ENCODE measurements at regions not wholly inside any gene's neighbourhood (a gene's known extent, or its start where the extent isn't known, plus 50 kb on each side); places are given as distances from the start of the nearest gene placed in this dataset.

DNA sequence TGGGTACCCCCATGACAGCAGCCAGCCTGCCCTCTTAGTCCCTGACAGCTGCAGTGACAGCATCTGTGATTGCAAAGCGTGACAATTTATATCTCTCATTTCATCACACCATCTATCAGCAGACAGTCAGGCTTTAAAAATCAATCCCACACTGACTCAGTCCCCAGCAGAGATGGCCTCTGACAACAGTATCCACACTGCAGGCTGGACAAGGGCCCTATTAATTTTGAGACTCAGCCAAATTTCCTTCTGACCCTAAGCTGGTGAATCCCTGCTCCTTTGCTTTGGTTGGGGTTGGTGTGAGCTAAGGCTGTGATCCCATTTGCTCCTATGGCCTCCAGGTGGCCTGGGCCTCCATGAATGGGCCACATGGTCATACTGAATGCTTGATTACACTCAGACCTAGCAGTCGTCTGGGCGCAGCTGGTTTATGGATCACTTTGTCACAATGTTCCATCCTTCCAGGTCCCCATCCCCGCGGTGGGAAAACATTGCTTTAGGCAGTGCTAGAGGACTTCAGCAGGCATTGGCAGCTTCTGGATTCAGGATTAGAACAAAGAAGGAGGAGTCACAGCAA lies 68.2 kb upstream of the B3GAT1 start:
- DNase-seq, result no peak
- in situ Hi-C loops (cut with HindIII; ENCODE audit: low pct_ligation_motif_present, low pct_unique_long_range_greater_than_20kb, low sequenced_read_pairs), result no loop called here

DNA sequence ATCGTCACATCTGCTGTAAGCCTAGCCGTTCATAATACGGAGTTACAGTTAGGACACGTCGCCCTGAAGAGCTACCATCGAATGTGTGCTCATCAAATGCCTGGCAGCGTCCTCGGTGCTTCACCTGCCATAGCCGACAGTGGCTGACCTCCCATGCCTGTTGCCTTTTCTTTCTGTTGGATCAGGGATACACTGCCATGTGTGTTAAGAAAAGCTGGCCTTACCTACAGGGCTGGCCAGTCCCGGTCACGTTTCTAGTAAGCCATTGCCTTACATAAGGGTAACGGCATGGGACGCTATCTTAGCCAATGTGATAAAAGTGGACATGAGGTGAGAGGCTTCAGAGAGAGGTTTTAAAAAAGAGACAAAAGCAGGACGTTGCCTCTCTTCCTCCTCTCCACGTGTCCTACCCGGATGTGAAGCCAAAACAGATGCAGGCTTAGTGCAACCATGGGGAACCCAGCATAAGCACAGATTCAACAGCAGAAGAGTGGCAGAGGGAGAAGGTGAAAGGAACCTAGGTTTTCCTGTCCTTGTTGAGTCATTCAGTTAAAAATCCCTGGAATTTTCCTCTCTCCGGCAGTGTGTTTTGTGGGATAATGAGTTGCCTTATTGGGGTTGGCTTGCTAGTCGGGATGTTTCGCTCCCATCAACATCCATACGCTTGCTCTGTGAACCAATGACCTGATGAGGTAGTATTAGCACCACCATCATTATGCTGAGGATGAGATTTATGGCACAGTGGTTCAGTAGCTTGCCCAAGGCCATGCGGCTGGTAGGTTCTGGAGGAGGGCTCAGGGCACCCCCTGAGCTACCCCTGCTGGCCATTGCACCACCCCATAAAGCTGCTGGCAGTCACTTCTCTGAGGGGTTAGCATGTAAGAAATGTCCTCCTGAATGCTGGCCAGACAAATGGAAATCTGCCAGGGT lies 67.4 kb upstream of the B3GAT1 start:
- in situ Hi-C loops (cut with HindIII; ENCODE audit: low pct_ligation_motif_present, low pct_unique_long_range_greater_than_20kb, low sequenced_read_pairs), result no loop called here
- no peak for DNase-seq

DNA sequence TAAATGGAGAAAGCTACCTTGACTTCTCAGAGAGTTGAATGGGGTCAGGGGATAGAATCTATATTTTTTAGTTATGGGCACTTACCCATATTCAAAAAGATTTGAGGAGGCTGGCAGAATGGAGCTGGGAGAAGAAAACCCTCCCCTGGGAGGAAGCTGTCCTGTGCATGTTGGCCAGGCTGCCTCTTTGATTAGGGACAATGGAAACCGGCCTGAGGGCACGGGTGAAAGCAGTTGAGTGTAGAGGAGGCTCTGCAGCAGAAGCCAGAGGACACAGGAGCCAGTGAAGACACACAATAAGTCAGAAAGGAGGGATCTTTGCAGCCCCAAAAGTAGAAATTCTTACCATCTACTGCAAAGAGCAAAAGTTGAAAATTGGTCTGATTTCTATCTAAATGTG lies 66.6 kb upstream of the B3GAT1 start:
- DNase-seq, result no peak
- in situ Hi-C loops (cut with HindIII; ENCODE audit: low pct_ligation_motif_present, low pct_unique_long_range_greater_than_20kb, low sequenced_read_pairs), result no loop called here

GRCh38 chr11:134478176-134478575 lies 66.1 kb upstream of the B3GAT1 start:
- no peak for DNase-seq
- in situ Hi-C loops (cut with HindIII; ENCODE audit: low pct_ligation_motif_present, low pct_unique_long_range_greater_than_20kb, low sequenced_read_pairs), result no loop called here

- no peak for DNase-seq
- in situ Hi-C loops (cut with HindIII; ENCODE audit: low pct_ligation_motif_present, low pct_unique_long_range_greater_than_20kb, low sequenced_read_pairs), result no loop called here
These were observed 65.4 kb upstream of the B3GAT1 start for GRCh38 chr11:134477486-134477885.

DNA sequence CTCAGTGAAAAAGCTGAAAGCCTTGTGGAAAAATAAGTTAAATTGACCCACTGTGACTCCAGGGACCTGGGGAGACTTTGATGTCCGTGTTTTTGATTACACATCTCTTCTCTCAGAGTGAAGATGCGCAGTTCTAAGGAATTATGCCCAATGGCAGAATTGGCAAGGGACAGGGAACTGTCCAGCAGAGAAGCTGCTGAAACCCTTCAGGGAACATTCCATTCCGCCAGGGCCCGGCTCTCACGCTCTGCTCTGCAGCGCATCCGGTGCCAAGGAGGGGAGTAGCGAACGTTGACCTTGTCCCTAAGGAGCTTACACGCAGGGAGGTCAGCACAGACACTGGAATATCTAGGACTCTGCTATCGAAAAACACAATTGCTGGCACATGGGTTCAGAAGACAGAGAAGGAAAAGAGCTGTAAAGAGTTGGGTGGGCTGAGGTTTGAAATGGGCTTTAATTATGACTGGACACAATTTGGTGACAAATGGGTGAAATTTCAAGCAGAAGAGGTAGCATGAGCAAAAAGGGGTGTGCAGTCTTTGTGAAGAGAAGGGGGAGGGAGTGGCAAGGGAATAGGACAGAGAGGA lies 64.5 kb upstream of the B3GAT1 start:
- in situ Hi-C loops (cut with HindIII; ENCODE audit: low pct_ligation_motif_present, low pct_unique_long_range_greater_than_20kb, low sequenced_read_pairs), result no loop called here
- peak; percentile 32 for DNase-seq

DNA sequence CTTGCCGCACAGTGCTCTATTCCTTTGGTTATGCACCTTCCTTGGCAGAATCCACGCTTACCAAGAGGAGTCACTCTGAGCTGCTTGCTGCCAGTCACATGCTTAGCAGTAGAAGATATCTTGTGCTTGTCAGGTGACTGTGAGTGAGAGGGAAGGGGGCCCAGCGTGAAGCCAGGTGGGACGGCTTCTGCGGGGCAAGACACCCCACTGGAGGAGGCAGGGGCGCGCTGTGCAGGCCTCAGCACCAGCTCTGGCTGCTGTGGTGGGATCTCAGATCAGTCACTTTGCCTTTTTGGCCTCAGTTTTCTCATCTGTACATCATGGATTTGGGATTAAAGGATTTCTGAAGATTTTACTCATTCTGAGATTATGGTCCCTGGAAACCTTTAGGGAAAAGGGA lies 63.9 kb upstream of the B3GAT1 start:
- no peak for DNase-seq
- in situ Hi-C loops (cut with HindIII; ENCODE audit: low pct_ligation_motif_present, low pct_unique_long_range_greater_than_20kb, low sequenced_read_pairs), result no loop called here

DNA sequence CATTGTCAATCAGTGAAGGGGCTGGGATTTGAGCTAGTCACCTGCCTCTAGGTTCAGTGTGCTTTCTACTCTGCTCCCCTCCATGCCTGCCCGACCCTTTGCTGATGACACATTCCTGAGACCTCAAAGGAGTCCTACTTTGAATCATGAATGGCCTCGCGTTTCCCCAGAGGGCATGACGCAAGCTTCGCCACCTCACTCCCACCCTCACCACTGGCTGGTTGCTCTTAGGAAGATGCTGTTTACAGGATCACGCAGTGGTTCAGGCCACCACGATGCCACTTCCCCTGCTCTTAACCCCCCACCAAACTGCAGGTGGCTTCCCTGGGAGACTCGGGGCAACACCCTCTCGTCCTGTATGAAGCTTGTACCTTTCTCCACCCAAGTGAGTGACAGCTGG lies 62.9 kb upstream of the B3GAT1 start:
- in situ Hi-C loops (cut with HindIII; ENCODE audit: low pct_ligation_motif_present, low pct_unique_long_range_greater_than_20kb, low sequenced_read_pairs), result no loop called here
- DNase-seq, result no peak

GRCh38 chr11:134474070-134474860 lies 62.2 kb upstream of the B3GAT1 start:
- in situ Hi-C loops (cut with HindIII; ENCODE audit: low pct_ligation_motif_present, low pct_unique_long_range_greater_than_20kb, low sequenced_read_pairs), result no loop called here
- no peak for DNase-seq

DNA sequence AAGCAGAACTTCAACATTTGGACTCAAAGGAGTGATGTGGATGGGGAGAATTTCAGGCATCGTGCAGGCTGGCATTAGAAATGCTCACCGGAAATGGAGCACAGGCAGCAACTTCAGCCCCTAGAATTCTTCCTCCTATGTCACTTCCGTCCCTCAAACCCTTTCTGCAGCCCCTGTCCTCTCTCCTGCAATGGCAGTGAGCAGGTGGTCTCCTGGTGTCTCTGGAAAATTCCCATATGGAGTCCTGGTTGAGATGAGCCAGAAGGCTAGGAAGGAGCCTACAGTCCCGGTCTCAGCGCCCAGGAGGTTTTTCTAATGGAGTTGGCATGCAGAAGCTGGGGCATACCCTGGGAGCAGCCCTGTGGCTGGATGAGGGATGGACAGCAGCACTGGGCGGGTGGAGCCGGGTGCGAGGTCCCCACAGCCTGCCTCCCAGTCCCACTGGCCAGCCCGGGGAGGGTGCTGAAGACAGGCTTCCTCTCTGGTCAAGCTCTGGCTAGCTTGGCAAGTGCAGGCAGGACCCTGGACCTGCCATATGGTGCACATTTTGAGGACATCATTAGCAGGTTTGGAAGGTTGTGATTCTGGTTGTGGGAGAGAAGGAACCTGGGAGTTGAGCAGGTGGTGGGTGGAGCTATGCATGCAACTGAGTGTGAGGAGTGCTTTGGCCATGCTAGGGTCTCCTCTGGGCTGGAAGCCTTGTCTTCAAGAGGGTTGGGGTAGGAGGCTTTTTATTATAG lies 59.8 kb upstream of the B3GAT1 start:
- in situ Hi-C loops (cut with HindIII; ENCODE audit: low pct_ligation_motif_present, low pct_unique_long_range_greater_than_20kb, low sequenced_read_pairs), result no loop called here
- no peak for DNase-seq

DNA sequence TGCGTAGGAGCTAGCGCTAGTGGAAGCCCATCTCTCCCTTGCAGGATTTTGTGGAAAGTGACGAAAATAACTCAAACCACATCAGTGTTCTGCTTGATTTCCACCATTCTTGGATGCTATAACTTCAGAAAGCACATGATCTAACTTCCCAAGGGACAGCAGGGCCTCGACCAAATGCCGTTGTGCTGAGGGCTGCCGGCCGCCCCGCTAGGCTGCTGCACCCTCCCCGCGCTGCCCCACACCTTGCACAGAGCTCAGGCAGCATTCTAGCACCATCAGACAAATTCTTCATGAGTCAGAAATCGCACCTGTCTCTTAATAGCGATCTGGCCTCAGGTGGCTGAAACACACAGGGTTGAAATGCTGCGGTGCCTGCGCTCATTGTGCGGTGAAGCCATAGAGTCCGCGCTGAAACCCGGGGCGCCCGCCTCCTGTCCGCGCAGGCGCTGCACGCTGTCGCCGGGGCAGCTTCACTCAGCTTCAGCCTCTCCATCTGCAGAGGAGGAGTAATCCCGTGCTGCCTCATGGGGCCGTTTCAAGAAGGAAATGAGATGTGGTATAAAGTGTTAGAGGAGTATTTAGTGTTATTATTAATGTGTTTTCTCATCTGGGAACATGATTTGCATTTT lies 59.2 kb upstream of the B3GAT1 start:
- no peak for DNase-seq
- in situ Hi-C loops (cut with HindIII; ENCODE audit: low pct_ligation_motif_present, low pct_unique_long_range_greater_than_20kb, low sequenced_read_pairs), result no loop called here

GRCh38 chr11:134470238-134470637 lies 58.2 kb upstream of the B3GAT1 start:
- in situ Hi-C loops (cut with HindIII; ENCODE audit: low pct_ligation_motif_present, low pct_unique_long_range_greater_than_20kb, low sequenced_read_pairs), result no loop called here

GRCh38 chr11:134469627-134470026 lies 57.6 kb upstream of the B3GAT1 start:
- in situ Hi-C loops (cut with HindIII; ENCODE audit: low pct_ligation_motif_present, low pct_unique_long_range_greater_than_20kb, low sequenced_read_pairs), result no loop called here

More at GRCh38 chr11:134470238-134470637, 58.2 kb upstream of the B3GAT1 start:
- no peak for DNase-seq

GRCh38 chr11:134468796-134469195 lies 56.8 kb upstream of the B3GAT1 start:
- DNase-seq, result no peak

More at GRCh38 chr11:134469627-134470026, 57.6 kb upstream of the B3GAT1 start:
- no peak for DNase-seq

GRCh38 chr11:134468081-134468668 lies 56.1 kb upstream of the B3GAT1 start:
- in situ Hi-C loops (cut with HindIII; ENCODE audit: low pct_ligation_motif_present, low pct_unique_long_range_greater_than_20kb, low sequenced_read_pairs), result no loop called here
- no peak for DNase-seq

More at GRCh38 chr11:134468796-134469195, 56.8 kb upstream of the B3GAT1 start:
- in situ Hi-C loops (cut with HindIII; ENCODE audit: low pct_ligation_motif_present, low pct_unique_long_range_greater_than_20kb, low sequenced_read_pairs), result no loop called here

DNA sequence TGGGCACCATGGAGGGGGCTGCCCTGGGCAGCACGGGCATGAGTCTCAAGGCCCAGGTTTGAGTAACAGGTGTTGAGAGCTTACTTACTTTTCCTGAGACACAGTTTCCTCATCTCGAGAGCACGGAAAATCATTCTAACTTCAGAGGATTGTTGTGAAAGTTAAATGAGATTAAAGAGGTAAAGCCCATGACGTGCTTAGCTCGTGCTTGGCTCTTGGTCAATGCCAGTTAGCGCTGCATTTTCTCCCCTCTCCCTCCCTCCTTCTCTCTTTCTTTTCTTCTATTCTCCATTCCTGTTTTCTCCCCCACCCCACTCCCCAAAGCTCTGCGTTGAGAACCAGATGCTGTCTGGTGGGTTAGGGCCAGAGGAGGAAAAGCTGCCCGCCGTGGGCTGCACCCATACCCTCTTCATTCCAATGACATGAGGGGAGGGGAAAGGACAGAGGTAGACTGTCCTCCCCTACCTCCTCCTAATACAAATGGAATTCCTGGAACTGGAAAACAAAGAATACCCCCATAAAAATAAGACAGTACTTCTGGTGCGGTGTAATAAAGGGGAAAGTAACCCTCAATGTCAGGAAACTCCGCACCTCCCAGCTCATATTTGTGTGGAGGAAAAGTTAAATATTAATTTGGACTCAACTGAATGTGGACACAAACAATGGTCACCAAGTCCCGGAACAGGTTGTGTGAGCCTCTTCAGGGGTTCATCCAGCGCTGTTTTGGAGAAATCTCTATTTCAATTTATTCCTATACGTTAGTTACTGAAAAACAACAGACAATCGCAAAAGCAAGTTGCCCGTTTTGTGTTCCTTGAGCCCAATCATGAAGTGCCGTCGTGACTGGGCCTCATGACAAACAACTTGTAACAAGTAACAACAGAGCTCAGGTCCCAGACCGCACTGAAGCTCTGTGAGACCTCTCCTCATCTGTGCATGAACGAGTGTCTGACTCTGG lies 54.8 kb upstream of the B3GAT1 start:
- no peak for DNase-seq
- in situ Hi-C loops (cut with HindIII; ENCODE audit: low pct_ligation_motif_present, low pct_unique_long_range_greater_than_20kb, low sequenced_read_pairs), result no loop called here
